Kidney (tissue), 13 donors: ENCODE measurements at regions not wholly inside any gene's neighbourhood (a gene's known extent, or its start where the extent isn't known, plus 50 kb on each side); places are given as distances from the start of the nearest gene placed in this dataset.

Experiments
- DNase-seq, 5 donors: peaks; one replicate each; pipeline ENCODE4 v3.0.0-alpha.2; 2013 to 2020
- FAIRE-seq: peaks from 2 replicates; lab custom pipeline; 2012; peaks lifted over from hg19 to GRCh38; lab: Jason Lieb, UNC
- H3K27ac ChIP-seq, 2 donors: one replicate each; pipeline ENCODE4 v1.7.0; 2013; ENCODE audit warnings: low read depth in 2 of 2, low read length in 2 of 2, inconsistent platforms in 1 of 2
- H3K27me3 ChIP-seq: one replicate; pipeline ENCODE4 v1.7.1; 2013; ENCODE audit warnings: low read length, inconsistent platforms; ENCODE audit not compliant: control insufficient read depth, insufficient read depth
- H3K36me3 ChIP-seq, 3 donors: one replicate each; pipeline versions ENCODE4 v1.7.0 to v1.7.1; 2013; ENCODE audit warnings: low read length in 3 of 3, control low read depth in 1 of 3, inconsistent platforms in 1 of 3; ENCODE audit not compliant: insufficient read depth in 3 of 3, control insufficient read depth in 2 of 3
- H3K4me1 ChIP-seq, 3 donors: one replicate each; pipeline versions ENCODE4 v1.7.0 to v1.7.1; 2013; ENCODE audit warnings: low read length in 3 of 3, inconsistent platforms in 1 of 3, low read depth in 1 of 3; ENCODE audit not compliant: control insufficient read depth in 2 of 3, insufficient read depth in 2 of 3
- H3K4me3 ChIP-seq, 3 donors: one replicate each; pipeline versions ENCODE4 v1.7.0 to v1.8.1; 2013; ENCODE audit warnings: low read length in 3 of 3, control low read depth in 1 of 3, inconsistent platforms in 1 of 3
- H3K9ac ChIP-seq, 3 donors: one replicate each; pipeline versions ENCODE4 v1.7.0 to v1.7.1; 2013; ENCODE audit warnings: low read length in 3 of 3, control low read depth in 1 of 3, inconsistent platforms in 1 of 3
- H3K9me3 ChIP-seq, 3 donors: one replicate each; pipeline versions ENCODE4 v1.7.0 to v1.7.1; 2013; ENCODE audit warnings: low read length in 3 of 3, control low read depth in 1 of 3, inconsistent platforms in 1 of 3; ENCODE audit not compliant: control insufficient read depth in 2 of 3, insufficient read depth in 1 of 3
- intact Hi-C: fragments of 100-400 bp; cut with DNase I; formaldehyde crosslinking; loops from one replicate; pipeline ENCODE4 v1.11.1; 2022
- TF ChIP-seq, protein P1 (sequence below): IDR thresholded peaks from 3 replicates; pipeline ENCODE4 v1.5.1; 2012; ENCODE audit warnings: mild to moderate bottlenecking, moderate library complexity, borderline replicate concordance; ENCODE audit not compliant: insufficient read depth; ENCODE audit errors: extremely low read depth
- donor health status: control.
- donor health status: control.
- donor health status: control.
- donor health status: control.
- donor health status: control.
- donor health status: DM: yes; HTN: yes; CAD: no.
- donor health status: Normal renal cell carcinoma (clear cell type).

DNA sequence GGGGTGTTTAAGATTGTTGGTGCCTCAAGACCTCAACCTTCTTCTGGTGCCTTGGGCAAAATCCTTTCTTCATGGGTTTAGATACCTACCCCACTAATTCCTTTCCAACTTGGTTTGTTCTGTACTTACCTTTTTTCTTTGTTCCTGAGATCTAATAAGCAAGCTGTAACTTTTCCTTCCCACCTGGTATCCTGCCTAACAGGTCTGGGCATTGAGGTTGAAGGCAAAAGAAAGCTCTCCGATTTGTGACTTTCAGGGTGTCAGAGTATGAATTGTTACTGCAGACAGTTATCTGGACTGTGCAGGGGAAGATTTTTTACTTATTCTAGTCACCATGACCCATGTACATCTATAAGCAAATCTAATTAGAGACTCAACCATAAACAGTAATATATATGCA lies 162.6 kb upstream of the DMRT1 start:
- Histone ChIP-seq H3K4me1 (peaks cover 0 to 8% (median 3%) of the 10 kb centered on the region in 3 donors), H3K27ac (no peak overlapping the region), H3K27me3 (no peaks in the 10 kb centered on the region), H3K9ac (no peak overlapping the region), H3K4me3 (no peak overlapping the region), H3K36me3 (no peaks in the 10 kb centered on the region), H3K9me3 (no peaks in the 10 kb centered on the region)
- DNase-seq (no peak), FAIRE-seq (no peak)
- intact Hi-C loops, result no loop called here
- TF ChIP-seq, protein P1, sequence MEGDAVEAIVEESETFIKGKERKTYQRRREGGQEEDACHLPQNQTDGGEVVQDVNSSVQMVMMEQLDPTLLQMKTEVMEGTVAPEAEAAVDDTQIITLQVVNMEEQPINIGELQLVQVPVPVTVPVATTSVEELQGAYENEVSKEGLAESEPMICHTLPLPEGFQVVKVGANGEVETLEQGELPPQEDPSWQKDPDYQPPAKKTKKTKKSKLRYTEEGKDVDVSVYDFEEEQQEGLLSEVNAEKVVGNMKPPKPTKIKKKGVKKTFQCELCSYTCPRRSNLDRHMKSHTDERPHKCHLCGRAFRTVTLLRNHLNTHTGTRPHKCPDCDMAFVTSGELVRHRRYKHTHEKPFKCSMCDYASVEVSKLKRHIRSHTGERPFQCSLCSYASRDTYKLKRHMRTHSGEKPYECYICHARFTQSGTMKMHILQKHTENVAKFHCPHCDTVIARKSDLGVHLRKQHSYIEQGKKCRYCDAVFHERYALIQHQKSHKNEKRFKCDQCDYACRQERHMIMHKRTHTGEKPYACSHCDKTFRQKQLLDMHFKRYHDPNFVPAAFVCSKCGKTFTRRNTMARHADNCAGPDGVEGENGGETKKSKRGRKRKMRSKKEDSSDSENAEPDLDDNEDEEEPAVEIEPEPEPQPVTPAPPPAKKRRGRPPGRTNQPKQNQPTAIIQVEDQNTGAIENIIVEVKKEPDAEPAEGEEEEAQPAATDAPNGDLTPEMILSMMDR, result no peak

DNA sequence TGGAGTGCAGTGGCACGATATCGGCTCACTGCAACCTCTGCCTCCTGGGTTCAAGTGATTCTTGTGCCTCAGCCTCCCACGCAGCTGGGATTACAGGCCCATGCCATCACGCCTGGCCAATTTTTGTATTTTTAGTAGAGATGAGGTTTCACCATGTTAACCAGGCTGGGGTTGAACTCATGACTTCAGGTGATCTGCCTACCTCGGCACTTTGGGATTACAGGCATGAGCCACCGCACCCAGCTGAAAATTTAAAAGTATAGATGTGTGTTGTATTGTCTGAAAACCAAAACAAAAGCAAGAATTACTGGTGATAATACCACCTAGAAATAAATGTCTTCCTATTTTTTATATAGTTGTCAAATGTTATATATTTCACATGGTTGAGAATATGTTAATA lies 162.0 kb upstream of the DMRT1 start:
- no peak overlapping the region for H3K9ac ChIP-seq
- H3K9me3 ChIP-seq, result no peaks in the 10 kb centered on the region
- no peaks in the 10 kb centered on the region for H3K36me3 ChIP-seq
- H3K4me1 ChIP-seq, result peaks cover 0 to 8% (median 5%) of the 10 kb centered on the region in 3 donors
- DNase-seq (no peak), FAIRE-seq (no peak)
- TF ChIP-seq, protein P1, result no peak
- no peak overlapping the region for H3K4me3 ChIP-seq
- no peaks in the 10 kb centered on the region for H3K27me3 ChIP-seq
- intact Hi-C loops, result no loop called here
- H3K27ac ChIP-seq, result no peak overlapping the region

GRCh38 chr9:680106-680505 lies 161.4 kb upstream of the DMRT1 start:
- DNase-seq (no peak), FAIRE-seq (no peak)
- H3K27me3 ChIP-seq, result no peaks in the 10 kb centered on the region
- H3K27ac ChIP-seq, result no peak overlapping the region
- TF ChIP-seq, protein P1, result no peak
- no peak overlapping the region for H3K4me3 ChIP-seq
- H3K36me3 ChIP-seq, result no peaks in the 10 kb centered on the region
- intact Hi-C loops, result no loop called here
- no peaks in the 10 kb centered on the region for H3K9me3 ChIP-seq
- H3K9ac ChIP-seq, result no peak overlapping the region
- H3K4me1 ChIP-seq, result peaks cover 0 to 8% (median 6%) of the 10 kb centered on the region in 3 donors
